ENCODE measurements at regions not wholly inside any gene's neighbourhood (a gene's known extent, or its start where the extent isn't known, plus 50 kb on each side); places are given as distances from the start of the nearest gene placed in this dataset.

DNA sequence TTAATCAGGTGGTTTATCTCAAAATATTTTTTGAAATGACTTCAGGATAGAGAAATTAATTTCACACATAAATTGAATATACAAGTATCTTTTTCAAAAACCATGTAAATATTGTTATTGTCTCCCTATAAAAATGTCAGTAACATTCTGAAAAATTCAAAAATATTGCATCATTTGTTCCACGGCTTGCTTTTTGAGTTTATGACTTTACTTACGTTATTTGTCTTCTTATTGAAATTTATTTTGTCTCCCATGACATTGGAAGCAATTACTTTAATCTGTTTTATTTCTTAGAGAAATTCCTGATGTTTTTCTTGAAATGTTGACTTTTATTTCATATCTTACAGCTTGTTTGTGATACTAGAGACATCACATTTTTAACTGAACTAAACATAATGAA, 56.9 kb upstream of the P2RY1 start:
- DNase-seq (ENCODE audit: low spot score): no peak
- in situ Hi-C loops (cut with MboI; ENCODE audit: low pct_unique_long_range_greater_than_20kb, low sequenced_read_pairs, unreplicated experiment): no loop called here
- TF ChIP-seq, protein P1, sequence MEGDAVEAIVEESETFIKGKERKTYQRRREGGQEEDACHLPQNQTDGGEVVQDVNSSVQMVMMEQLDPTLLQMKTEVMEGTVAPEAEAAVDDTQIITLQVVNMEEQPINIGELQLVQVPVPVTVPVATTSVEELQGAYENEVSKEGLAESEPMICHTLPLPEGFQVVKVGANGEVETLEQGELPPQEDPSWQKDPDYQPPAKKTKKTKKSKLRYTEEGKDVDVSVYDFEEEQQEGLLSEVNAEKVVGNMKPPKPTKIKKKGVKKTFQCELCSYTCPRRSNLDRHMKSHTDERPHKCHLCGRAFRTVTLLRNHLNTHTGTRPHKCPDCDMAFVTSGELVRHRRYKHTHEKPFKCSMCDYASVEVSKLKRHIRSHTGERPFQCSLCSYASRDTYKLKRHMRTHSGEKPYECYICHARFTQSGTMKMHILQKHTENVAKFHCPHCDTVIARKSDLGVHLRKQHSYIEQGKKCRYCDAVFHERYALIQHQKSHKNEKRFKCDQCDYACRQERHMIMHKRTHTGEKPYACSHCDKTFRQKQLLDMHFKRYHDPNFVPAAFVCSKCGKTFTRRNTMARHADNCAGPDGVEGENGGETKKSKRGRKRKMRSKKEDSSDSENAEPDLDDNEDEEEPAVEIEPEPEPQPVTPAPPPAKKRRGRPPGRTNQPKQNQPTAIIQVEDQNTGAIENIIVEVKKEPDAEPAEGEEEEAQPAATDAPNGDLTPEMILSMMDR (IDR thresholded peaks at IDR 0.05; ENCODE audit: extremely low read depth, insufficient read depth, missing control alignments): no peak

- TF ChIP-seq, protein P1 (IDR thresholded peaks at IDR 0.05; ENCODE audit: extremely low read depth, insufficient read depth, missing control alignments): no peak
- DNase-seq (ENCODE audit: low spot score): no peak
- in situ Hi-C loops (cut with MboI; ENCODE audit: low pct_unique_long_range_greater_than_20kb, low sequenced_read_pairs, unreplicated experiment): no loop called here
These were observed 55.3 kb upstream of the P2RY1 start for GRCh38 chr3:152779653-152780052.

DNA sequence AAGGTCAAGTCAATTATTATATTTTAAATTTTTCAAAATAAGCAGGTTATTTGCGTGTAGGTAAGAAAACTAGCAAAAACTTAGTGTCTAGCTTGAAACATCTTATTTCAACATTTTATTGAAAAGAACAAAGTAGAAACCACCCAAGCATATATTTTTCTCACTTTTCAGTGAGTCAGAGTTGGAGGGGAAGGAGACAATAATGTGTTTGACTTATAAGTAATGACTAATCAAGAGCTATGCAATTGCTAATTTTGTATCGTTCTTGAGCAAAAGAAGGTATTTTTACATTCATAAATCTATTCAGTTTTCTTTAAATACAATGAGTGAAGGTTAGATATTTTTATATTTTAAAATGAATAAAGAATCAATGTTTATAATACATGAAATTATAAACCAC, 54.4 kb upstream of the P2RY1 start:
- no peak for DNase-seq (ENCODE audit: low spot score)
- in situ Hi-C loops (cut with MboI; ENCODE audit: low pct_unique_long_range_greater_than_20kb, low sequenced_read_pairs, unreplicated experiment): no loop called here
- TF ChIP-seq, protein P1 (IDR thresholded peaks at IDR 0.05; ENCODE audit: extremely low read depth, insufficient read depth, missing control alignments): no peak

GRCh38 chr3:152785051-152785450, 49.9 kb upstream of the P2RY1 start:
- no peak for DNase-seq (ENCODE audit: low spot score)
- in situ Hi-C loops (cut with MboI; ENCODE audit: low pct_unique_long_range_greater_than_20kb, low sequenced_read_pairs, unreplicated experiment): no loop called here
- TF ChIP-seq, protein P1 (IDR thresholded peaks at IDR 0.05; ENCODE audit: extremely low read depth, insufficient read depth, missing control alignments): no peak
